ENCODE measurements at regions not wholly inside any gene's neighbourhood (a gene's known extent, or its start where the extent isn't known, plus 50 kb on each side); places are given as distances from the start of the nearest gene placed in this dataset.

DNA sequence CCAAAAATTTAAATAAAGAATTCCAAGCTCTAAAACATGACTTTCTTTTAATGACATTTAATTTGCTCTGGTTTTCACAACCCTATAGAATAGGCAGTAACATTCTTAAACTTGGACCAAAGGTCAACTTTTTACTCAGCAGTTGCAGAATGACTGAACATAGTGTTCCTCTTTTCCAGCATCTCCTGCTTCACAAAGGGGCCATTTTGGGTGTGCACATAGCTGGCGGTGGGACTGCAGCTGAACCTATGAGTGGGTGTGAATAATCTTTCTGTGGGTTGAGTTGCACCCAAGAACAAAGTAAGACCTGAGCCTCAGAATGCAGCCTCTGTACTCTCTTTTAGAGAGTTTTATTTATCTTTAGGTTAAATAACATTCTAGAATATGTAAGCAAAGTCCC lies 96.9 kb upstream of the HAPLN1 start (continued):
- TF ChIP-seq, protein P1, sequence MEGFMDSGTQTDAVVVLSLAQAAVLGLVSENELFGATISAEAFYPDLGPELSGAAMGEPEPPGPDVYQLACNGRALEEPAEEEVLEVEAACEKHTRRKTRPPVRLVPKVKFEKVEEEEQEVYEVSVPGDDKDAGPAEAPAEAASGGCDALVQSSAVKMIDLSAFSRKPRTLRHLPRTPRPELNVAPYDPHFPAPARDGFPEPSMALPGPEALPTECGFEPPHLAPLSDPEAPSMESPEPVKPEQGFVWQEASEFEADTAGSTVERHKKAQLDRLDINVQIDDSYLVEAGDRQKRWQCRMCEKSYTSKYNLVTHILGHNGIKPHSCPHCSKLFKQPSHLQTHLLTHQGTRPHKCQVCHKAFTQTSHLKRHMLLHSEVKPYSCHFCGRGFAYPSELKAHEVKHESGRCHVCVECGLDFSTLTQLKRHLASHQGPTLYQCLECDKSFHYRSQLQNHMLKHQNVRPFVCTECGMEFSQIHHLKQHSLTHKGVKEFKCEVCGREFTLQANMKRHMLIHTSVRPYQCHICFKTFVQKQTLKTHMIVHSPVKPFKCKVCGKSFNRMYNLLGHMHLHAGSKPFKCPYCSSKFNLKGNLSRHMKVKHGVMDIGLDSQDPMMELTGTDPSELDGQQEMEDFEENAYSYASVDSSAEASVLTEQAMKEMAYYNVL (CRISPR knock-in tag; IDR thresholded peaks at IDR 0.05; ENCODE audit: borderline replicate concordance) = no peak
- TF ChIP-seq GABPA (IDR thresholded peaks at IDR 0.05; ENCODE audit: low read depth, low read length) (no peak), GABPA (CRISPR knock-in tag; IDR thresholded peaks at IDR 0.05; ENCODE audit: low read depth) (no peak), SNAPC2 (CRISPR knock-in tag; IDR thresholded peaks at IDR 0.05) (no peak), ZBTB38 (CRISPR knock-in tag; IDR thresholded peaks at IDR 0.05) (no peak), EEA1 (CRISPR knock-in tag; IDR thresholded peaks at IDR 0.05; ENCODE audit: borderline replicate concordance) (no peak), PRMT3 (CRISPR knock-in tag; IDR thresholded peaks at IDR 0.05; ENCODE audit: borderline replicate concordance, low read depth) (no peak), NR1H2 (CRISPR knock-in tag; IDR thresholded peaks at IDR 0.05; ENCODE audit: borderline replicate concordance, low read depth) (no peak), ZFP1 (CRISPR knock-in tag; IDR thresholded peaks at IDR 0.05) (no peak), ISX (CRISPR knock-in tag; conservative IDR thresholded peaks at IDR 0.05) (no peak), ZNF256 (CRISPR knock-in tag; conservative IDR thresholded peaks at IDR 0.05) (no peak), MTF1 (CRISPR knock-in tag; IDR thresholded peaks at IDR 0.05) (no peak)
- TF ChIP-seq, protein P2, sequence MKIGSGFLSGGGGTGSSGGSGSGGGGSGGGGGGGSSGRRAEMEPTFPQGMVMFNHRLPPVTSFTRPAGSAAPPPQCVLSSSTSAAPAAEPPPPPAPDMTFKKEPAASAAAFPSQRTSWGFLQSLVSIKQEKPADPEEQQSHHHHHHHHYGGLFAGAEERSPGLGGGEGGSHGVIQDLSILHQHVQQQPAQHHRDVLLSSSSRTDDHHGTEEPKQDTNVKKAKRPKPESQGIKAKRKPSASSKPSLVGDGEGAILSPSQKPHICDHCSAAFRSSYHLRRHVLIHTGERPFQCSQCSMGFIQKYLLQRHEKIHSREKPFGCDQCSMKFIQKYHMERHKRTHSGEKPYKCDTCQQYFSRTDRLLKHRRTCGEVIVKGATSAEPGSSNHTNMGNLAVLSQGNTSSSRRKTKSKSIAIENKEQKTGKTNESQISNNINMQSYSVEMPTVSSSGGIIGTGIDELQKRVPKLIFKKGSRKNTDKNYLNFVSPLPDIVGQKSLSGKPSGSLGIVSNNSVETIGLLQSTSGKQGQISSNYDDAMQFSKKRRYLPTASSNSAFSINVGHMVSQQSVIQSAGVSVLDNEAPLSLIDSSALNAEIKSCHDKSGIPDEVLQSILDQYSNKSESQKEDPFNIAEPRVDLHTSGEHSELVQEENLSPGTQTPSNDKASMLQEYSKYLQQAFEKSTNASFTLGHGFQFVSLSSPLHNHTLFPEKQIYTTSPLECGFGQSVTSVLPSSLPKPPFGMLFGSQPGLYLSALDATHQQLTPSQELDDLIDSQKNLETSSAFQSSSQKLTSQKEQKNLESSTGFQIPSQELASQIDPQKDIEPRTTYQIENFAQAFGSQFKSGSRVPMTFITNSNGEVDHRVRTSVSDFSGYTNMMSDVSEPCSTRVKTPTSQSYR (CRISPR knock-in tag; IDR thresholded peaks at IDR 0.05; ENCODE audit: borderline replicate concordance) = no peak
- TF ChIP-seq, protein P3, sequence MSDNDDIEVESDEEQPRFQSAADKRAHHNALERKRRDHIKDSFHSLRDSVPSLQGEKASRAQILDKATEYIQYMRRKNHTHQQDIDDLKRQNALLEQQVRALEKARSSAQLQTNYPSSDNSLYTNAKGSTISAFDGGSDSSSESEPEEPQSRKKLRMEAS (IDR thresholded peaks at IDR 0.05) = no peak
- TF ChIP-seq, protein P4, sequence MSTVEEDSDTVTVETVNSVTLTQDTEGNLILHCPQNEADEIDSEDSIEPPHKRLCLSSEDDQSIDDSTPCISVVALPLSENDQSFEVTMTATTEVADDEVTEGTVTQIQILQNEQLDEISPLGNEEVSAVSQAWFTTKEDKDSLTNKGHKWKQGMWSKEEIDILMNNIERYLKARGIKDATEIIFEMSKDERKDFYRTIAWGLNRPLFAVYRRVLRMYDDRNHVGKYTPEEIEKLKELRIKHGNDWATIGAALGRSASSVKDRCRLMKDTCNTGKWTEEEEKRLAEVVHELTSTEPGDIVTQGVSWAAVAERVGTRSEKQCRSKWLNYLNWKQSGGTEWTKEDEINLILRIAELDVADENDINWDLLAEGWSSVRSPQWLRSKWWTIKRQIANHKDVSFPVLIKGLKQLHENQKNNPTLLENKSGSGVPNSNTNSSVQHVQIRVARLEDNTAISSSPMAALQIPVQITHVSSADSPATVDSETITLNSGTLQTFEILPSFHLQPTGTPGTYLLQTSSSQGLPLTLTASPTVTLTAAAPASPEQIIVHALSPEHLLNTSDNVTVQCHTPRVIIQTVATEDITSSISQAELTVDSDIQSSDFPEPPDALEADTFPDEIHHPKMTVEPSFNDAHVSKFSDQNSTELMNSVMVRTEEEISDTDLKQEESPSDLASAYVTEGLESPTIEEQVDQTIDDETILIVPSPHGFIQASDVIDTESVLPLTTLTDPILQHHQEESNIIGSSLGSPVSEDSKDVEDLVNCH (CRISPR knock-in tag; IDR thresholded peaks at IDR 0.05) = no peak
- TF ChIP-seq, protein P5, sequence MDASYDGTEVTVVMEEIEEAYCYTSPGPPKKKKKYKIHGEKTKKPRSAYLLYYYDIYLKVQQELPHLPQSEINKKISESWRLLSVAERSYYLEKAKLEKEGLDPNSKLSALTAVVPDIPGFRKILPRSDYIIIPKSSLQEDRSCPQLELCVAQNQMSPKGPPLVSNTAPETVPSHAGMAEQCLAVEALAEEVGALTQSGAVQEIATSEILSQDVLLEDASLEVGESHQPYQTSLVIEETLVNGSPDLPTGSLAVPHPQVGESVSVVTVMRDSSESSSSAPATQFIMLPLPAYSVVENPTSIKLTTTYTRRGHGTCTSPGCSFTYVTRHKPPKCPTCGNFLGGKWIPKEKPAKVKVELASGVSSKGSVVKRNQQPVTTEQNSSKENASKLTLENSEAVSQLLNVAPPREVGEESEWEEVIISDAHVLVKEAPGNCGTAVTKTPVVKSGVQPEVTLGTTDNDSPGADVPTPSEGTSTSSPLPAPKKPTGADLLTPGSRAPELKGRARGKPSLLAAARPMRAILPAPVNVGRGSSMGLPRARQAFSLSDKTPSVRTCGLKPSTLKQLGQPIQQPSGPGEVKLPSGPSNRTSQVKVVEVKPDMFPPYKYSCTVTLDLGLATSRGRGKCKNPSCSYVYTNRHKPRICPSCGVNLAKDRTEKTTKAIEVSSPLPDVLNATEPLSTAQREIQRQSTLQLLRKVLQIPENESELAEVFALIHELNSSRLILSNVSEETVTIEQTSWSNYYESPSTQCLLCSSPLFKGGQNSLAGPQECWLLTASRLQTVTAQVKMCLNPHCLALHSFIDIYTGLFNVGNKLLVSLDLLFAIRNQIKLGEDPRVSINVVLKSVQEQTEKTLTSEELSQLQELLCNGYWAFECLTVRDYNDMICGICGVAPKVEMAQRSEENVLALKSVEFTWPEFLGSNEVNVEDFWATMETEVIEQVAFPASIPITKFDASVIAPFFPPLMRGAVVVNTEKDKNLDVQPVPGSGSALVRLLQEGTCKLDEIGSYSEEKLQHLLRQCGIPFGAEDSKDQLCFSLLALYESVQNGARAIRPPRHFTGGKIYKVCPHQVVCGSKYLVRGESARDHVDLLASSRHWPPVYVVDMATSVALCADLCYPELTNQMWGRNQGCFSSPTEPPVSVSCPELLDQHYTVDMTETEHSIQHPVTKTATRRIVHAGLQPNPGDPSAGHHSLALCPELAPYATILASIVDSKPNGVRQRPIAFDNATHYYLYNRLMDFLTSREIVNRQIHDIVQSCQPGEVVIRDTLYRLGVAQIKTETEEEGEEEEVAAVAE (CRISPR knock-in tag; IDR thresholded peaks at IDR 0.05; ENCODE audit: borderline replicate concordance) = no peak
- TF ChIP-seq, protein P6, sequence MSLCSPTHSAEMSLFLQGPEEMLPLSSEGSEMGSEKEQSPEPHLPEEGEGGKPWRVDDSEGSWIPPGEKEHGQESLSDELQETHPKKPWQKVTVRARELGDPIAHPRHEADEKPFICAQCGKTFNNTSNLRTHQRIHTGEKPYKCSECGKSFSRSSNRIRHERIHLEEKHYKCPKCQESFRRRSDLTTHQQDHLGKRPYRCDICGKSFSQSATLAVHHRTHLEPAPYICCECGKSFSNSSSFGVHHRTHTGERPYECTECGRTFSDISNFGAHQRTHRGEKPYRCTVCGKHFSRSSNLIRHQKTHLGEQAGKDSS (CRISPR knock-in tag; IDR thresholded peaks at IDR 0.05; ENCODE audit: borderline replicate concordance, low read depth) = no peak

Measured in HepG2 (cell line).